ENCODE measurements at regions not wholly inside any gene's neighbourhood (a gene's known extent, or its start where the extent isn't known, plus 50 kb on each side); places are given as distances from the start of the nearest gene placed in this dataset.

GRCh38 chr2:138116456-138116855 is 152.2 kb downstream of the HNMT start:
- Histone ChIP-seq H3K36me3 (ENCODE audit: control insufficient read depth in 1 of 2, insufficient read depth in 2 of 2, low read depth in 1 of 2, low read length in 2 of 2) (no peaks in the 10 kb centered on the region), H4K91ac (ENCODE audit: low read length) (no peak overlapping the region), H3K9me3 (ENCODE audit: control insufficient read depth, low read length) (peaks cover 10% of the 10 kb centered on the region), H3K9ac (ENCODE audit: low read length) (no peak overlapping the region), H2BK15ac (ENCODE audit: low read depth, poor library complexity, severe bottlenecking) (no peak overlapping the region), H3K4ac (ENCODE audit: low read depth in 1 of 2, low read length in 2 of 2) (no peak overlapping the region), H2BK5ac (ENCODE audit: low read depth, low read length, poor library complexity, severe bottlenecking) (no peak overlapping the region), H3K4me3 (ENCODE audit: insufficient read depth in 1 of 2, low read depth in 1 of 2, low read length in 2 of 2) (no peak overlapping the region), H3K4me2 (ENCODE audit: low read length, poor library complexity, severe bottlenecking) (no peak overlapping the region), H4K8ac (ENCODE audit: low read length) (no peak overlapping the region), H2BK12ac (ENCODE audit: low read length in 2 of 2) (no peak overlapping the region), H3K27ac (ENCODE audit: low read length, poor library complexity, severe bottlenecking) (no peak overlapping the region), H3K23ac (ENCODE audit: low read length in 2 of 2) (no peak overlapping the region), H2AK5ac (ENCODE audit: low read length, severe bottlenecking) (no peak overlapping the region), H2AFZ (ENCODE audit: low read depth, low read length) (no peak overlapping the region), H2BK120ac (ENCODE audit: low read depth, low read length) (no peak overlapping the region), H3K18ac (ENCODE audit: low read depth in 1 of 2, low read length in 2 of 2) (no peak overlapping the region), H3K4me1 (ENCODE audit: control insufficient read depth, insufficient read depth, low read depth, low read length) (no peaks in the 10 kb centered on the region), H3K79me1 (replicated peaks; ENCODE audit: low read length, poor library complexity, severe bottlenecking) (no peaks in the 10 kb centered on the region), H3K27me3 (ENCODE audit: control insufficient read depth in 1 of 2, insufficient read depth in 1 of 2, low read length in 2 of 2) (no peaks in the 10 kb centered on the region), H3K14ac (ENCODE audit: low read length in 2 of 2) (no peak overlapping the region)
- DNase-seq = no peak
- WGBS = 100% methylated on average over 2 of the region's 4 CpGs

DNA sequence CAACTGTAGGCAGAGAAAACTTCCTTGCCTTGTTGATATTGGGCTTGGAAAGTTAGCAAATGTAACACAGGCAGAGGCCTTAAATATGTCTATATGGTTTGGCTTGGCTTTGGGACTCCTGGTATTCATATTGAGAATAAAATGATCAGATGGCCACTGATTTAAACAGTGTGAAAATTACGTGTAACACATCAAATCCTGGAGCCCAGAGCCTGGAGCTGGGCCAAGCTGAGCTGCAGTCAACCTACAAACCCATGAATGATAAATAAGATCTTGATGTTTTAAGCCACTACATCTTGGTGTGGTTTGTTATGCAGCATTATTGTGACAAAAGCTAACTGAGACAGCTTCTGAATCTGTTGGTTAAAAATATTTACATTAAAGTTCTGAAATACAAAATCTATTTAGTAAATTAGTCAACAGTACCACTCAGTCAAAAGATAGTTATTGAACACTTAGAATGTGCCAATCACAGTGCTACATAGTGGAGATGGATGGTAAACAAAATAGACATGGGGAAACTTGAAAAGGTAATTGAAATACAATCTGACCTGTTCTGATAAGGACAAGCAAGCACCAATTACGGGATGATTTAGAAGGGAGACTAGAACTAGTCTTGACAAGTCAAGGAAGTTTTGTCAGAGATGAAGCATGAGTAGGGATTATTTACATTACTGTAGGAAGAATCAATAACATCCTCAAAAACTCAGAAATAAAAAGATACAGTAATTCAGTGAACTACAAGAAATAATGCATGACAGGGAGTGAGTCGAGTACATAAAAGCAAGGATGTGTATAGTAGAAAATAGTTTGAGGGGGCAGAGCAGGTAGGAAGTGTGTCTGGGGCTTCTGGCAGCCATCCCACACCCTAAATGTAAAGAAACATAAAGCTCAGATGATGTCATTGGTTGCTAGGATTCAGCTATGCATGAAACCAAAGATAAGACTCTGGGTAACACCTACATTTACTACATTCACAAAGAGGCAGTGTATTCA is 157.7 kb downstream of the HNMT start:
- 84% methylated on average over 3 of the region's 3 CpGs for WGBS
- Histone ChIP-seq H4K8ac (ENCODE audit: low read length) (no peak overlapping the region), H2AK5ac (ENCODE audit: low read length, severe bottlenecking) (no peak overlapping the region), H2BK5ac (ENCODE audit: low read depth, low read length, poor library complexity, severe bottlenecking) (no peak overlapping the region), H3K4me1 (ENCODE audit: control insufficient read depth, insufficient read depth, low read depth, low read length) (peaks cover 1% of the 10 kb centered on the region), H2BK120ac (ENCODE audit: low read depth, low read length) (no peak overlapping the region), H3K27ac (ENCODE audit: low read length, poor library complexity, severe bottlenecking) (no peak overlapping the region), H2BK15ac (ENCODE audit: low read depth, poor library complexity, severe bottlenecking) (no peak overlapping the region), H3K14ac (ENCODE audit: low read length in 2 of 2) (no peak overlapping the region), H3K4ac (ENCODE audit: low read depth in 1 of 2, low read length in 2 of 2) (no peak overlapping the region), H3K4me3 (ENCODE audit: insufficient read depth in 1 of 2, low read depth in 1 of 2, low read length in 2 of 2) (no peak overlapping the region), H3K27me3 (ENCODE audit: control insufficient read depth in 1 of 2, insufficient read depth in 1 of 2, low read length in 2 of 2) (no peaks in the 10 kb centered on the region), H3K9me3 (ENCODE audit: control insufficient read depth, low read length) (no peaks in the 10 kb centered on the region), H4K91ac (ENCODE audit: low read length) (no peak overlapping the region), H2BK12ac (ENCODE audit: low read length in 2 of 2) (no peak overlapping the region), H3K9ac (ENCODE audit: low read length) (no peak overlapping the region), H3K36me3 (ENCODE audit: control insufficient read depth in 1 of 2, insufficient read depth in 2 of 2, low read depth in 1 of 2, low read length in 2 of 2) (no peaks in the 10 kb centered on the region), H3K79me1 (replicated peaks; ENCODE audit: low read length, poor library complexity, severe bottlenecking) (no peaks in the 10 kb centered on the region), H3K18ac (ENCODE audit: low read depth in 1 of 2, low read length in 2 of 2) (no peak overlapping the region), H2AFZ (ENCODE audit: low read depth, low read length) (no peak overlapping the region), H3K4me2 (ENCODE audit: low read length, poor library complexity, severe bottlenecking) (no peak overlapping the region), H3K23ac (ENCODE audit: low read length in 2 of 2) (no peak overlapping the region)
- DNase-seq = no peak

DNA sequence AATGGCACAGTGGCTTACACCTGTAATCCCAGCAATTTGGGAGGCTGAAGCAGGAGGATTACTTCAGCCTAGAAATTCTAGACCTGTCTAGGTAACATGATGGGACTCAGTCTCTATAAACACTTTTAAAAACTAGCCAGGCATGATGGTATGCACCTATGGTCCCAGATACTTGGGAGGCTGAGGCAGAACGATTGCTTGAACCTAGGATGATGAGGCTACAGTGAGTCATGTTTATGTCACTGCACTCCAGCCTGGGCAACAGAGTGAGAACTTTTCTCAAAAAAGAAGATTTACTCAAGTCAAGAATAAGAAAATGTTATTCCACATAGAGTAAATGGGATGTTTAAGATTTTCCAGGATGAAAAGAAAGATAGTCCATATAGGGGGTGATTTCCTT is 158.6 kb downstream of the HNMT start:
- Histone ChIP-seq H3K9ac (ENCODE audit: low read length) (no peak overlapping the region), H4K8ac (ENCODE audit: low read length) (no peak overlapping the region), H3K4me1 (ENCODE audit: control insufficient read depth, insufficient read depth, low read depth, low read length) (peaks cover 1% of the 10 kb centered on the region), H2BK120ac (ENCODE audit: low read depth, low read length) (no peak overlapping the region), H3K4me2 (ENCODE audit: low read length, poor library complexity, severe bottlenecking) (no peak overlapping the region), H3K14ac (ENCODE audit: low read length in 2 of 2) (no peak overlapping the region), H2AK5ac (ENCODE audit: low read length, severe bottlenecking) (no peak overlapping the region), H3K4ac (ENCODE audit: low read depth in 1 of 2, low read length in 2 of 2) (no peak overlapping the region), H3K18ac (ENCODE audit: low read depth in 1 of 2, low read length in 2 of 2) (no peak overlapping the region), H3K9me3 (ENCODE audit: control insufficient read depth, low read length) (no peaks in the 10 kb centered on the region), H2BK5ac (ENCODE audit: low read depth, low read length, poor library complexity, severe bottlenecking) (no peak overlapping the region), H3K23ac (ENCODE audit: low read length in 2 of 2) (no peak overlapping the region), H2BK12ac (ENCODE audit: low read length in 2 of 2) (no peak overlapping the region), H4K91ac (ENCODE audit: low read length) (no peak overlapping the region), H3K4me3 (ENCODE audit: insufficient read depth in 1 of 2, low read depth in 1 of 2, low read length in 2 of 2) (no peak overlapping the region), H2AFZ (ENCODE audit: low read depth, low read length) (no peak overlapping the region), H3K79me1 (replicated peaks; ENCODE audit: low read length, poor library complexity, severe bottlenecking) (no peaks in the 10 kb centered on the region), H2BK15ac (ENCODE audit: low read depth, poor library complexity, severe bottlenecking) (no peak overlapping the region), H3K27ac (ENCODE audit: low read length, poor library complexity, severe bottlenecking) (no peak overlapping the region), H3K27me3 (ENCODE audit: control insufficient read depth in 1 of 2, insufficient read depth in 1 of 2, low read length in 2 of 2) (no peaks in the 10 kb centered on the region), H3K36me3 (ENCODE audit: control insufficient read depth in 1 of 2, insufficient read depth in 2 of 2, low read depth in 1 of 2, low read length in 2 of 2) (no peaks in the 10 kb centered on the region)
- no peak for DNase-seq
- WGBS = 27% methylated on average over 1 of the region's 1 CpG

GRCh38 chr2:138123741-138124140 is 159.5 kb downstream of the HNMT start:
- H3K4me3 ChIP-seq (ENCODE audit: insufficient read depth in 1 of 2, low read depth in 1 of 2, low read length in 2 of 2) = no peak overlapping the region
- H3K18ac ChIP-seq (ENCODE audit: low read depth in 1 of 2, low read length in 2 of 2) = no peak overlapping the region
- H4K91ac ChIP-seq (ENCODE audit: low read length) = no peak overlapping the region
- peak overlapping the region; percentile 28 for H3K4me2 ChIP-seq (ENCODE audit: low read length, poor library complexity, severe bottlenecking)
- no peak overlapping the region for H4K8ac ChIP-seq (ENCODE audit: low read length)
- H2BK120ac ChIP-seq (ENCODE audit: low read depth, low read length) = no peak overlapping the region
- H3K27ac ChIP-seq (ENCODE audit: low read length, poor library complexity, severe bottlenecking) = no peak overlapping the region
- no peak overlapping the region for H3K14ac ChIP-seq (ENCODE audit: low read length in 2 of 2)
- H2BK15ac ChIP-seq (ENCODE audit: low read depth, poor library complexity, severe bottlenecking) = no peak overlapping the region
- H2AK5ac ChIP-seq (ENCODE audit: low read length, severe bottlenecking) = no peak overlapping the region
- H3K23ac ChIP-seq (ENCODE audit: low read length in 2 of 2) = no peak overlapping the region
- H3K36me3 ChIP-seq (ENCODE audit: control insufficient read depth in 1 of 2, insufficient read depth in 2 of 2, low read depth in 1 of 2, low read length in 2 of 2) = no peaks in the 10 kb centered on the region
- H3K27me3 ChIP-seq (ENCODE audit: control insufficient read depth in 1 of 2, insufficient read depth in 1 of 2, low read length in 2 of 2) = no peaks in the 10 kb centered on the region
- no peak overlapping the region for H3K9ac ChIP-seq (ENCODE audit: low read length)
- H3K79me1 ChIP-seq (replicated peaks; ENCODE audit: low read length, poor library complexity, severe bottlenecking) = no peaks in the 10 kb centered on the region
- no peak for DNase-seq
- peaks cover 1% of the 10 kb centered on the region for H3K4me1 ChIP-seq (ENCODE audit: control insufficient read depth, insufficient read depth, low read depth, low read length)
- H2AFZ ChIP-seq (ENCODE audit: low read depth, low read length) = no peak overlapping the region
- H2BK12ac ChIP-seq (ENCODE audit: low read length in 2 of 2) = no peak overlapping the region
- H2BK5ac ChIP-seq (ENCODE audit: low read depth, low read length, poor library complexity, severe bottlenecking) = no peak overlapping the region
- no peak overlapping the region for H3K4ac ChIP-seq (ENCODE audit: low read depth in 1 of 2, low read length in 2 of 2)
- no peaks in the 10 kb centered on the region for H3K9me3 ChIP-seq (ENCODE audit: control insufficient read depth, low read length)

Measured in mesenchymal stem cell (in vitro differentiated cells and primary cell).